ENCODE measurements at regions not wholly inside any gene's neighbourhood (a gene's known extent, or its start where the extent isn't known, plus 50 kb on each side); places are given as distances from the start of the nearest gene placed in this dataset.

DNA sequence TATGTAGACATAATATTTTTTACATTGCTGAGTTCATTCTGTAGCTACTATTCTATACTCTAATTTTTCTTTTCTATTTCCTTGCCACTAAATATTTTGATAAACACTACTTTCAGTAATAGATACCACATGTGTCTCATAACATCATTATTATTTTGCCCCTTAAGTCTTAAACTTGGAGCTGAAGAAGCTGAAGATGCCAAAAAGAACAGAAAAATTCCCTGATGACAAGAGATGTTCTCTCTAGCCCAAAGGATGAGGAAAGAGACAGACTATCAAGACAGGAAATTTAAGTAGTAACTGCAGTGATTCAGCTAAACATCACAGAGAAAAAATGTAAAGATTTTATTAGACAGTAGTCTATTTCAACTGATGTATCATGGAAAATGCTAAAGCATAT is 322.0 kb upstream of the KLHL1 start:
- TF ChIP-seq, protein P1, sequence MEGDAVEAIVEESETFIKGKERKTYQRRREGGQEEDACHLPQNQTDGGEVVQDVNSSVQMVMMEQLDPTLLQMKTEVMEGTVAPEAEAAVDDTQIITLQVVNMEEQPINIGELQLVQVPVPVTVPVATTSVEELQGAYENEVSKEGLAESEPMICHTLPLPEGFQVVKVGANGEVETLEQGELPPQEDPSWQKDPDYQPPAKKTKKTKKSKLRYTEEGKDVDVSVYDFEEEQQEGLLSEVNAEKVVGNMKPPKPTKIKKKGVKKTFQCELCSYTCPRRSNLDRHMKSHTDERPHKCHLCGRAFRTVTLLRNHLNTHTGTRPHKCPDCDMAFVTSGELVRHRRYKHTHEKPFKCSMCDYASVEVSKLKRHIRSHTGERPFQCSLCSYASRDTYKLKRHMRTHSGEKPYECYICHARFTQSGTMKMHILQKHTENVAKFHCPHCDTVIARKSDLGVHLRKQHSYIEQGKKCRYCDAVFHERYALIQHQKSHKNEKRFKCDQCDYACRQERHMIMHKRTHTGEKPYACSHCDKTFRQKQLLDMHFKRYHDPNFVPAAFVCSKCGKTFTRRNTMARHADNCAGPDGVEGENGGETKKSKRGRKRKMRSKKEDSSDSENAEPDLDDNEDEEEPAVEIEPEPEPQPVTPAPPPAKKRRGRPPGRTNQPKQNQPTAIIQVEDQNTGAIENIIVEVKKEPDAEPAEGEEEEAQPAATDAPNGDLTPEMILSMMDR (IDR thresholded peaks at IDR 0.05) = no peak
- no peak for TF ChIP-seq POLR2A (IDR thresholded peaks at IDR 0.05)
